Aorta (tissue), 5 donors: ENCODE measurements at regions not wholly inside any gene's neighbourhood (a gene's known extent, or its start where the extent isn't known, plus 50 kb on each side); places are given as distances from the start of the nearest gene placed in this dataset.
"Not testable (repeated sequence)": the region's sequence is repeated elsewhere in the genome, so short reads cannot be mapped to it uniquely, and the experiment has no call there.

Experiments used
- ATAC-seq: fragments of 200-7000 bp; cut with Tn5 transposase; one replicate; pipeline ENCODE4 v1.9.1; 2022; ENCODE audit warnings: moderate library complexity; ENCODE audit not compliant: low FRiP score
- DNase-seq, 2 donors: peaks; one replicate each; pipeline ENCODE4 v3.0.0-alpha.2; 2020
- H3K27ac ChIP-seq, 2 donors: one replicate each; pipeline ENCODE4 v1.5.1; 2013; ENCODE audit warnings: low read length in 2 of 2, mild to moderate bottlenecking in 2 of 2, moderate library complexity in 2 of 2, control low read depth in 1 of 2, inconsistent platforms in 1 of 2, low read depth in 1 of 2
- H3K27me3 ChIP-seq, 2 donors: one replicate each; pipeline ENCODE4 v1.6.1; 2013; ENCODE audit warnings: control low read depth in 1 of 2, low read length in 1 of 2, mild to moderate bottlenecking in 1 of 2, moderate library complexity in 1 of 2; ENCODE audit not compliant: insufficient read depth in 2 of 2, control insufficient read depth in 1 of 2
- H3K36me3 ChIP-seq, 2 donors: one replicate each; pipeline ENCODE4 v1.6.1; 2013; ENCODE audit warnings: control low read depth in 1 of 2, low read length in 1 of 2, mild to moderate bottlenecking in 1 of 2; ENCODE audit not compliant: insufficient read depth in 2 of 2, control insufficient read depth in 1 of 2
- H3K4me1 ChIP-seq, 2 donors: one replicate each; pipeline ENCODE4 v1.6.1; 2013; ENCODE audit warnings: low read length in 2 of 2, control low read depth in 1 of 2, mild to moderate bottlenecking in 1 of 2, moderate library complexity in 1 of 2; ENCODE audit not compliant: insufficient read depth in 2 of 2, control insufficient read depth in 1 of 2
- H3K4me3 ChIP-seq, 2 donors: one replicate each; pipeline ENCODE4 v1.5.1; 2013; ENCODE audit warnings: low read length in 2 of 2, control low read depth in 1 of 2, mild to moderate bottlenecking in 1 of 2
- H3K9me3 ChIP-seq: one replicate; pipeline ENCODE4 v1.6.1; 2013; ENCODE audit warnings: mild to moderate bottlenecking, low read length; ENCODE audit not compliant: control insufficient read depth
- WGBS, 2 donors: extraction: QIAGEN DNeasy Blood & Tissue Kit; methylation state at CpG; one replicate each; pipeline ENCODE4 v1.1.7; 2013; 5-methylcytosine and 5-hydroxymethylcytosine counted together
- intact Hi-C, 2 donors: fragments of 100-400 bp; cut with DNase I; formaldehyde crosslinking; loops; one replicate each; pipeline versions ENCODE4 v1.14.2 to v1.15.0; 2022
- donor health status: healthy with polysubstance abuse.
- donor health status: Bipolar disorder and iron deficiency.
- donor health status: DM: no; HTN: no; CAD: no.
- donor health status: DM: no; HTN: no; CAD: no.
- donor health status: DM: yes; HTN: yes; CAD: no.

DNA sequence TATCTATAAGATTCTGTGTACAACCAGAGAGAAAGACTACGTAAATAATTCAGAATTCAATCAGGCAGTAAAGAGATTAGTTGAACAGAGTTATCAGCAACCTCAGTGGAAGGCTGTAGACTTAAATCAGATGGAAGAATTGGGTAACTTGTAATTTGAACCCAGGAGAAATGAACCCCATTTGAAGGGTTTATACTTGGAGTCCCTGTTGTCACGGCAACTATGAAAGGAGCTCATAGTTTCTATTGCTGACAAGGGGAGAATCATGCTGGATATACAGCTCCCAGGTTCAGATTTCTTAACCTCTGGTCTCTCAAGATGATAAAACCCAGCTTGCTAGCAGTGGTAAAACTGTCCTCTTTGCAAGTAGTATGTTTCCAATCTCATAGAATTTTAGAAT is 54.4 kb upstream of the BMP4 start:
- ATAC-seq, result no peak
- 83% methylated on average over 2 of the region's 2 CpGs for WGBS, 2 donors
- no peak overlapping the region for H3K4me3 ChIP-seq

DNA sequence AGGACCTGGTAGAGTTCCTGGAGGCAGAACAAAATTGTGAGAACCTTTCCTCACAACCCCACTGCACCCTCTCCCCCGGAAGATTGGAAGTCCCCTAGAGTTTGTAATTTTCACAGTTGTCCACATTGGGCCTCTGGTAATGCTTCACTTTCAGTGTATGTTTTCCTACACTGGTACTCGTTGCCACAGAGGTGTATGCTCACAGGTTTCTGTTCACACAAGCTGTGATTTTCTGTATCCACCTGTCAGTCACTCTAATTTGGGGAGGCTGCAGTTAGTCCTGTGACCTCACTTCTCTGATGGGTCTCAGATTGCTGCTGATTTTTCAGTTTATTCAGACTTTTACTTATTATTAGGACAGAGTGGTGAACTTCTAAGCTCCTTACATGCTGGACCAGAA is 66.4 kb upstream of the BMP4 start:
- intact Hi-C loops, result no loop called here
- no peaks in the 10 kb centered on the region for H3K9me3 ChIP-seq
- H3K27ac ChIP-seq, result no peak overlapping the region
- no peak for DNase-seq
- no peak overlapping the region for H3K4me3 ChIP-seq
- no peaks in the 10 kb centered on the region for H3K4me1 ChIP-seq
- H3K27me3 ChIP-seq, result no peaks in the 10 kb centered on the region
- WGBS, 2 donors, result 62 to 65% methylated on average over 2 of the region's 2 CpGs
- H3K36me3 ChIP-seq, result no peaks in the 10 kb centered on the region
- no peak for ATAC-seq

More for the DNA sequence above, 54.4 kb upstream of the BMP4 start:
- Histone ChIP-seq H3K4me1 (no peaks in the 10 kb centered on the region), H3K36me3 (no peaks in the 10 kb centered on the region), H3K9me3 (no peaks in the 10 kb centered on the region), H3K27ac (no peak overlapping the region), H3K27me3 (no peaks in the 10 kb centered on the region)
- intact Hi-C loops, result no loop called here
- DNase-seq, result no peak

DNA sequence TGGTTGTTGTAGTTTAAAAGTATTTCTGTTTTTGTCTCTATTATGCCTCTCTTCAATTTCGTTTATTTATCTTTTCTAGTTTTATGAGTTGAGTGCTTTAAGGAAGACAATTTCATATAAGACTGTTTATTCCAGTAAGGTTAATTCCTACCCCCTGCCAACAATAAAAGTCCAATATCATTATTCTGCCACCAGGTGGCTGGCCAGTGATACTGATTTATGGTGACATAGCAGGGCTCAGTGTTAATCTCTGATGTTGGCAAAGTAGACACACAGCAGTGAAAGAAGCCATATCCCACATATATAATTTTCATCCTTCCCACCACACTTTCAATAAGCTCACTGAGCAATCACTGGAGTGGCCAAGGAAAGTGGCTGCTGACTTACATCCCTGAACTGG is 69.0 kb upstream of the BMP4 start:
- Histone ChIP-seq H3K4me1 (no peaks in the 10 kb centered on the region), H3K27me3 (no peaks in the 10 kb centered on the region), H3K27ac (no peak overlapping the region), H3K36me3 (no peaks in the 10 kb centered on the region), H3K9me3 (no peaks in the 10 kb centered on the region), H3K4me3 (no peak overlapping the region)
- intact Hi-C loops, result no loop called here
- ATAC-seq (no peak), DNase-seq (no peak)
- 90% methylated on average over 1 of the region's 1 CpG for WGBS, 2 donors

DNA sequence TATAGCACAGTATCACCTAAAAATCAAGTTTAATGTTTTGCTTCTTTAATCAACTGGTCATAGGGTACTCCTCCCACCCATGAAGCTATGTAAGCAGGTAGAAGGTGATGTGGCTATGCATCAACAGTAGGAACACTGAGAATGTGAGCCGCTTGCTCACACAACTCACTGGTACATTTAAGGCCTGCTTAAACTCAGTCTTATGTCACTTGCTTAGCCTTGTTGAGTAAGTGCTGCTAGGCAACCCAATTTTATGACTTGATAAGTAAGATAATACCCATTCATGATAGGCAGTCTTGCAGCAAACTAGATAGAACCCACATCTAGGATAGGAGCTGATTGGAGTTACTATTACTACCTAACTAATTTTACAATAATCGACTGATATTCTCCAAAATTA is 70.0 kb upstream of the BMP4 start:
- Histone ChIP-seq H3K4me3 (no peak overlapping the region), H3K27me3 (no peaks in the 10 kb centered on the region), H3K4me1 (no peaks in the 10 kb centered on the region), H3K36me3 (no peaks in the 10 kb centered on the region), H3K9me3 (no peaks in the 10 kb centered on the region), H3K27ac (no peak overlapping the region)
- no peak for ATAC-seq
- WGBS, 2 donors, result 92 to 93% methylated on average over 2 of the region's 2 CpGs
- intact Hi-C loops, result no loop called here
- no peak for DNase-seq

DNA sequence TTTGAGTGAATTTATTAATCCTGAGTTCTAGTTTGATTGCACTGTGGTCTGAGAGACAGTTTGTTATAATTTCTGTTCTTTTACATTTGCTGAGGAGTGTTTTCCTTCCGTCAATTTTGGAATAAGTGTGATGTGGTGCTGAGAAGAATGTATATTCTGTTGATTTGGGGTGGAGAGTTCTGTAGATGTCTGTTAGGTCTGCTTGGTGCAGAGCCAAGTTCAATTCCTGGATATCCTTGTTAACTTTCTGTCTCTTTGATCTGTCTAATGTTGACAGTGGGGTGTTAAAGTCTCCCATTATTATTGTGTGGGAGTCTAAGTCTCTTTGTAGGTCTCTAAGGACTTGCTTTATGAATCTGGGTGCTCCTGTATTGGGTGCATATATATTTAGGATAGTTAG is 74.4 kb upstream of the BMP4 start:
- H3K36me3 ChIP-seq, H3K27ac ChIP-seq, H3K4me1 ChIP-seq, H3K9me3 ChIP-seq, H3K27me3 ChIP-seq, DNase-seq, ATAC-seq, H3K4me3 ChIP-seq, intact Hi-C loops: not testable (repeated sequence)
- WGBS, 2 donors, result 81 to 92% methylated on average over 1 of the region's 1 CpG

DNA sequence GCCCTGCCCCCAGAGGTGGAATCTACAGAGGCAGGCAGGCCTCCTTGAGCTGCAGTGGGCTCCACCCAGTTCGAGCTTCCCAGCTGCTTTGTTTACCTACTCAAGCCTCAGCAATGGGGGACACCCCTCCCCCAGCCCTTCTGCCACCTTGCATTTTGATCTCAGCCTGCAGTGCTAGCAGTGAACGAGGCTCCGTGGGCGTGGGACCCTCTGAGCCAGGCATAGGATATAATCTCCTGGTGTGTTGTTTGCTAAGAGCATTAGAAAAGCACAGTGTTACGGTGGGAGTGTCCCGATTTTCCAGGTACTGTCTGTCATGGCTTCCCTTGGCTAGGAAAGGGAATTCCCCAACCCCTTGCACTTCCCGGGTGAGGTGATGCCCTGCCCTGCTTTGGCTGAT is 76.7 kb upstream of the BMP4 start:
- H3K4me3 ChIP-seq, H3K27ac ChIP-seq, H3K9me3 ChIP-seq, intact Hi-C loops, H3K27me3 ChIP-seq, DNase-seq, H3K36me3 ChIP-seq, H3K4me1 ChIP-seq, ATAC-seq: not testable (repeated sequence)
- 91% methylated on average over 7 of the region's 7 CpGs for WGBS, 2 donors

DNA sequence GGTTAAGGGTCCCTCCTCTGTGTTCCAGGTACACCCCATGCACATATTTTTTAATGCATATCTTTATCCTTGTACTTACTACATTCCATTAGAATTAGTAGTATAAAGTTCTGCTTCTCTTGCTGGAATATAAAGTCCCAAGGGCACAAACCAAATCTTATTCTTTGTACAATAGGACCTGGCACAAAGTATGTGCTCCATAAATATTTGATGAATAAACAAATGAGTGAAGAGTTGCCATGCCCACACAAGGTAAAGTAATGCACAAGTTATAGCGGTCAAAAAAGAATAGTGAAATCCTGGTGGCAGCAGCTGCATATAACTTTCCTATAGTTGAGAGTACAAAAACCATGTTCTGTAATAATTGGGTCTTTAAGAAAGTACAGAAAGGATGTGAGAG is 82.1 kb upstream of the BMP4 start:
- no peak overlapping the region for H3K27ac ChIP-seq
- no peaks in the 10 kb centered on the region for H3K9me3 ChIP-seq
- no peak for ATAC-seq
- intact Hi-C loops, result no loop called here
- no peaks in the 10 kb centered on the region for H3K27me3 ChIP-seq
- WGBS, 2 donors, result 58 to 63% methylated on average over 1 of the region's 1 CpG
- H3K4me3 ChIP-seq, result no peak overlapping the region
- DNase-seq, result no peak
- no peaks in the 10 kb centered on the region for H3K36me3 ChIP-seq
- H3K4me1 ChIP-seq, result no peaks in the 10 kb centered on the region

DNA sequence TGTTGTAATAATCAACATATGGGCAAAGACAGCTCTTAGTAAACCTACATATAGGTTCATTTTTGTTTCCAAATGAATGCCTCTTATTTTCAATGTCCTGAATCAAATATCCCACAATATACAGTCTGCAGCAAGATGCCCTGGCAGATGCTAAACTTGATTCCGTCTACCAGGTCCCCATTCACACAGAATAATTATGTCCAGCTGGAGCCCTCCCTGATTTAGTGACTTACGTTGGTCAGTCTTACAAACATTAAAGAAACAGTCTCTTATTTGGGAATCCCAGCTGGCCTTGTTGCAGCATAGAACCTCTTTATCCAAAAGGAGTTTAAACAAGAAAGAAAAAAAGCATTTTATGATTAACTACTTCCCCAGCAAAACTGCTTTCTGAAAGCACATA is 82.7 kb upstream of the BMP4 start:
- no peaks in the 10 kb centered on the region for H3K27me3 ChIP-seq
- no peaks in the 10 kb centered on the region for H3K4me1 ChIP-seq
- no peak for ATAC-seq
- intact Hi-C loops, result no loop called here
- H3K36me3 ChIP-seq, result no peaks in the 10 kb centered on the region
- no peak overlapping the region for H3K27ac ChIP-seq
- no peaks in the 10 kb centered on the region for H3K9me3 ChIP-seq
- H3K4me3 ChIP-seq, result no peak overlapping the region
- 71 to 72% methylated on average over 2 of the region's 2 CpGs for WGBS, 2 donors
- DNase-seq, result no peak

DNA sequence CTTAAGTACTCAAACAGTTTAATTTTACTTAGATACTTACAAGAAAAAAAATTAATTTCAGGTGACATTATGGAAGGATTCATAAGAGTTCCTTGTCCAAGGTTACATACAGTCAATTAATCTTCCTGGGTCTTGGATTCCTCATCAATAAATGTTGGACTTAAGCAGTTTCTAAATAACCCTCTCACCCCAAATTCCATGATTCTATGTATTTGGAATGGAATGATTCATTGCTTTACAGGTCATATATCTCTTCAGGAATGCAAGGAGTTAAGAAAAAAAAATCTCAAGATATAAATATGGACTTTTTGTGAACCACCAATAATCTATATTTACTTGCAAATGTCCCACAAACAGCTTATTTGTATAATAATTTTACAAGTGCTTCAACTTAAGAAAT is 84.2 kb upstream of the BMP4 start:
- Histone ChIP-seq H3K27me3 (no peaks in the 10 kb centered on the region), H3K36me3 (no peaks in the 10 kb centered on the region), H3K9me3 (no peaks in the 10 kb centered on the region), H3K27ac (no peak overlapping the region), H3K4me3 (no peak overlapping the region), H3K4me1 (no peaks in the 10 kb centered on the region)
- DNase-seq (no peak), ATAC-seq (no peak)
- intact Hi-C loops, result no loop called here

DNA sequence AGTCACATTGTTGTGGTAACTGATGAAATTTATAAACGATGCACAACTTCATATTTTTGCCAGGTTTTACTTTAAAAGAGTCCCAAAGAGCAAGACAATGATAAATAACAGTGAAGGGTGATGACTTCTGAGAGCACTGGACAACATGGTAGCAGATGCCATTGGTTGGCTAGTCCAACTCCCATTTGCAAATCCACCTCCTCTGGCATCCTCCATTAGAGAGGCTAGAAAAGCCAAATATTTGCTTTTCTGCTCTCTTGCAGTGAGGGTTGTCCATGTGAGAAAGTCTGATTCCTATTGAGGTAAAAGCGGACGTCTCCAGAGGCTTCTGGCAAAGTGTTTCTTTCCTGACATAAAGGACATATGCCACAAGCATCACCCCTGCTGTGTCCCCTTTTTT is 89.6 kb upstream of the BMP4 start:
- Histone ChIP-seq H3K4me1 (no peaks in the 10 kb centered on the region), H3K27me3 (no peaks in the 10 kb centered on the region), H3K4me3 (no peak overlapping the region), H3K9me3 (no peaks in the 10 kb centered on the region), H3K36me3 (no peaks in the 10 kb centered on the region), H3K27ac (no peak overlapping the region)
- ATAC-seq, result no peak
- DNase-seq, result no peak
- intact Hi-C loops, result no loop called here
- WGBS, 2 donors, result 51 to 52% methylated on average over 3 of the region's 3 CpGs
